SU-DHL-6 (cell line): ENCODE measurements at regions not wholly inside any gene's neighbourhood (a gene's known extent, or its start where the extent isn't known, plus 50 kb on each side); places are given as distances from the start of the nearest gene placed in this dataset.
A peak's percentile ranks its signal among the peaks of the same experiment; 100 is the strongest.

ENCODE experiments used
- H2AFZ ChIP-seq: fragments of 200-600 bp; sonication (generic); 2 replicates; pipeline ENCODE4 v1.6.1; 2014; ENCODE audit warnings: low read depth, mild to moderate bottlenecking, moderate library complexity, mixed read lengths, antibody characterized with exemption, low read length; ENCODE audit not compliant: severe bottlenecking
- H3F3A ChIP-seq: fragments of 200-600 bp; shearing (Covaris generic); 2 replicates; pipeline ENCODE4 v1.6.0; 2016; ENCODE audit warnings: antibody characterized with exemption, mild to moderate bottlenecking; ENCODE audit not compliant: insufficient read depth
- H3K27ac ChIP-seq: fragments of 200-600 bp; sonication (generic); 2 replicates; pipeline ENCODE4 v1.5.1; 2016; ENCODE audit warnings: low read depth, mild to moderate bottlenecking, low read length, moderate library complexity, mixed read lengths
- H3K27me3 ChIP-seq: fragments of 200-600 bp; sonication (generic), shearing (Covaris generic); 2 replicates; pipeline ENCODE4 v1.6.0; 2014; ENCODE audit warnings: mild to moderate bottlenecking, low read length
- H3K36me3 ChIP-seq: fragments of 200-600 bp; sonication (generic); 2 replicates; pipeline ENCODE4 v1.6.1; 2014; ENCODE audit warnings: mild to moderate bottlenecking, low read length, mixed read lengths
- H3K4me2 ChIP-seq: fragments of 300-600, 200-600 bp; shearing (Covaris generic), sonication (generic); 2 replicates; pipeline ENCODE4 v1.6.0; 2014; ENCODE audit warnings: low read length, low read depth, mild to moderate bottlenecking; ENCODE audit not compliant: poor library complexity, severe bottlenecking
- H3K4me3 ChIP-seq: fragments of 200-600 bp; sonication (generic); 2 replicates; pipeline ENCODE4 v1.5.1; 2014; ENCODE audit warnings: antibody characterized with exemption, low read length, mild to moderate bottlenecking, mixed read lengths; ENCODE audit not compliant: insufficient read depth, poor library complexity, severe bottlenecking
- H3K79me2 ChIP-seq: fragments of 200-600 bp; sonication (generic); 2 replicates; pipeline ENCODE4 v1.6.1; 2014; ENCODE audit warnings: mild to moderate bottlenecking, low read length, moderate library complexity; ENCODE audit not compliant: insufficient read depth
- H3K9ac ChIP-seq: fragments of 200-600 bp; sonication (generic); 2 replicates; pipeline ENCODE4 v1.7.0; 2014; ENCODE audit warnings: mild to moderate bottlenecking, low read length
- H3K9me2 ChIP-seq: fragments of 200-600 bp; sonication (generic); replicated peaks from 2 replicates; pipeline ENCODE4 v1.6.1; 2014; ENCODE audit warnings: low read length; ENCODE audit not compliant: insufficient read depth
- H3K9me3 ChIP-seq: fragments of 200-600 bp; sonication (generic); 2 replicates; pipeline ENCODE4 v1.6.1; 2014; ENCODE audit warnings: low read length, mixed read lengths; ENCODE audit not compliant: insufficient read depth
- H4K20me1 ChIP-seq: fragments of 200-600 bp; sonication (generic); 2 replicates; pipeline ENCODE4 v1.6.1; 2014; ENCODE audit warnings: low read depth, mild to moderate bottlenecking, antibody characterized with exemption, low read length, moderate library complexity, mixed read lengths
- CTCF ChIP-seq: fragments of 200-600 bp; sonication (generic); IDR thresholded peaks from one replicate; pipeline ENCODE4 v1.5.1; 2017; ENCODE audit warnings: antibody characterized with exemption, mild to moderate bottlenecking, low read length, moderate library complexity; ENCODE audit not compliant: insufficient read depth, poor library complexity, severe bottlenecking
- EZH2phosphoT487 ChIP-seq: fragments of 200-600 bp; sonication (generic), shearing (Covaris generic); conservative IDR thresholded peaks from 2 replicates; pipeline ENCODE4 v1.6.1; 2018; ENCODE audit warnings: mild to moderate bottlenecking, antibody characterized with exemption, low read length, moderate library complexity, mixed read lengths

DNA sequence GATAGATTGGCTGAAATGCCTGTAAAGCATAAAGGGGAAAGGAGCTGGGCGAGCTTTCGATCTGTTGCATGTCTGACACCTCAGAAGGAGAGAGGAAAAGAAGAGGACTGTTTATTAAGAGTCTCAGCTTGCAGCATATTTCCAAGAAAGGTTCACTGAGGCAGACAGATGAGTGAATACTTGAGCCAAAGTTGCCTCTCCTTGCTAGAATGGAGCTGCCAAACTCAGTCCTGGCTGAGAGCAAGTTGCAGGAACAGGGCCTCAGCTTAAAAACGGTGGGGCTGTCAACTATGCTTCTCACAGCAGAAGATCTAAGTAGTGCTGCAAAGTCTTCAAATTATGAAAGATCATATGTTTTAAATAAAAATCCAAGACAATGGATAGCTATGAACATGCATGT is 707.5 kb downstream of the PCDH7 start:
- no peaks in the 10 kb centered on the region for H3K36me3 ChIP-seq
- no peaks in the 10 kb centered on the region for H4K20me1 ChIP-seq
- no peak overlapping the region for H3K9ac ChIP-seq
- H3F3A ChIP-seq: no peaks in the 10 kb centered on the region
- no peaks in the 10 kb centered on the region for H3K9me2 ChIP-seq
- no peak overlapping the region for H3K4me3 ChIP-seq
- no peak for TF ChIP-seq CTCF
- H2AFZ ChIP-seq: peak overlapping the region; percentile 28
- H3K9me3 ChIP-seq: no peaks in the 10 kb centered on the region
- no peak overlapping the region for H3K4me2 ChIP-seq
- no peaks in the 10 kb centered on the region for H3K27me3 ChIP-seq
- H3K79me2 ChIP-seq: no peaks in the 10 kb centered on the region
- H3K27ac ChIP-seq: no peak overlapping the region

DNA sequence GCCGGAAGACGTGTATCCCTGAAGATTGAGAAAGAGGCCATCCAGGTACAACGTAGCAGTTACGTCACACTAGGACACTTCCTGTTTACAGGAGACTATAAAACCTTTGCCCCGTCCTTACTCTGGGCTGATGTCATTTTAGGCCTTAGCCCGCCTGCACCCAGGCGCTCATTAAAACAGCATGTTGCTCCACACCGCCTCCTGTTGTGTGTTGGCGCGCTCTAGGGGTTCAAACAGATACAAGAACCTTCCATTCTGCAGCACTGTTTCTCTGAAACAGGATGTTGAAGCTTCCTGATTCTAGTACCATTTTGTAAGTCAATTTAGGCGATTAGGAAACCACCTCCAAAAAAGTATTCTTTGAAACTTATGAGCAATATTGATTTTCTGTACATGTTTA is 722.1 kb downstream of the PCDH7 start:
- peak overlapping the region; percentile 74 for H2AFZ ChIP-seq
- no peaks in the 10 kb centered on the region for H3K9me2 ChIP-seq
- no peak overlapping the region for H3K4me2 ChIP-seq
- no peaks in the 10 kb centered on the region for H3K27me3 ChIP-seq
- H3K36me3 ChIP-seq: no peaks in the 10 kb centered on the region
- no peak overlapping the region for H3K27ac ChIP-seq
- no peak overlapping the region for H3K9ac ChIP-seq
- H3K4me3 ChIP-seq: no peak overlapping the region
- H4K20me1 ChIP-seq: no peaks in the 10 kb centered on the region
- H3F3A ChIP-seq: no peaks in the 10 kb centered on the region
- no peak for TF ChIP-seq CTCF
- TF ChIP-seq EZH2phosphoT487: no peak
- no peaks in the 10 kb centered on the region for H3K9me3 ChIP-seq
- H3K79me2 ChIP-seq: no peaks in the 10 kb centered on the region

GRCh38 chr4:31445526-31445925 is 725.4 kb downstream of the PCDH7 start:
- Histone ChIP-seq H3K9ac (no peak overlapping the region), H3K27me3 (no peaks in the 10 kb centered on the region), H3K9me2 (no peaks in the 10 kb centered on the region), H3K36me3 (no peaks in the 10 kb centered on the region), H3K4me3 (no peak overlapping the region), H4K20me1 (no peaks in the 10 kb centered on the region), H3K4me2 (no peak overlapping the region), H3F3A (no peaks in the 10 kb centered on the region), H3K27ac (no peak overlapping the region), H3K9me3 (no peaks in the 10 kb centered on the region), H2AFZ (peak overlapping the region; percentile 11), H3K79me2 (no peaks in the 10 kb centered on the region)
- TF ChIP-seq CTCF (no peak), EZH2phosphoT487 (no peak)

- Histone ChIP-seq H3K9me2 (no peaks in the 10 kb centered on the region), H3K27ac (no peak overlapping the region), H4K20me1 (no peaks in the 10 kb centered on the region), H3K27me3 (no peaks in the 10 kb centered on the region), H3K9ac (no peak overlapping the region), H3K4me2 (no peak overlapping the region), H3K79me2 (no peaks in the 10 kb centered on the region), H3K4me3 (no peak overlapping the region), H3F3A (no peaks in the 10 kb centered on the region), H3K9me3 (no peaks in the 10 kb centered on the region), H3K36me3 (no peaks in the 10 kb centered on the region; the same call in 1 of the 2 replicates), H2AFZ (peak overlapping the region; percentile 71)
- no peak for TF ChIP-seq EZH2phosphoT487
- no peak for TF ChIP-seq CTCF
Observed at GRCh38 chr4:31455612-31456011, 735.4 kb downstream of the PCDH7 start.
